Stomach smooth muscle (tissue), 2 donors: ENCODE measurements at regions not wholly inside any gene's neighbourhood (a gene's known extent, or its start where the extent isn't known, plus 50 kb on each side); places are given as distances from the start of the nearest gene placed in this dataset.
"Not testable (repeated sequence)": the region's sequence is repeated elsewhere in the genome, so short reads cannot be mapped to it uniquely, and the experiment has no call there.

Source experiments
- H3K27ac ChIP-seq: one replicate; pipeline ENCODE4 v1.7.0; 2013; ENCODE audit warnings: mild to moderate bottlenecking, low read length, inconsistent platforms
- H3K27me3 ChIP-seq, 2 donors: one replicate each; pipeline ENCODE4 v1.7.0; 2013; ENCODE audit warnings: low read length in 2 of 2; ENCODE audit not compliant: insufficient read depth in 2 of 2, control insufficient read depth in 1 of 2
- H3K36me3 ChIP-seq, 2 donors: one replicate each; pipeline ENCODE4 v1.7.0; 2013; ENCODE audit warnings: low read length in 2 of 2; ENCODE audit not compliant: control insufficient read depth in 2 of 2, insufficient read depth in 2 of 2
- H3K4me1 ChIP-seq: one replicate; pipeline ENCODE4 v1.7.0; 2013; ENCODE audit warnings: low read length; ENCODE audit not compliant: control insufficient read depth, insufficient read depth
- H3K4me3 ChIP-seq, 2 donors: one replicate each; pipeline ENCODE4 v1.7.0; 2013; ENCODE audit warnings: low read length in 2 of 2
- H3K9ac ChIP-seq, 2 donors: one replicate each; pipeline ENCODE4 v1.7.0; 2013; ENCODE audit warnings: low read length in 2 of 2, mild to moderate bottlenecking in 1 of 2
- H3K9me3 ChIP-seq, 2 donors: one replicate each; pipeline ENCODE4 v1.7.0; 2013; ENCODE audit warnings: low read length in 2 of 2; ENCODE audit not compliant: control insufficient read depth in 2 of 2
- donor health status: healthy.
- donor health status: Pancreatic carcinoma.

DNA sequence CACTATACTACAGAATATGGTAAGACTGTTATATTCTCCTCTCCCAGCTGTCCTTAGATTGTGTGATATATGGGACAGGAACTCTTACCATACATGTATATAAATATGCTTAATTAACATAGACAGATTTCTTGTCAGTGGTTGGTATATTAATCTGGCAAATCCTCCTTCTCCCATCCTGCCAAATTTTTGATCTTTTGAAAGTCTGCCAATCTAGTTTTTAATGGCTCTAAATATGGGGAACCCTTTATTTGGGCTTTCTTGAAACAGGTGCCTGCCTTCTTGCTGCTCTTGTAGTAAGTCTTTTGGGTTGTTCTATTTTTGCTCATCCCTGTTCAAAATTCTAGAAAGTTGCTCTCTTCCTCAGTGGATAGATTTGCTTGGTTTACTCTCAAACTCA, 63.5 kb downstream of the SPATA31D1 start:
- H3K9ac ChIP-seq, result no peak overlapping the region
- no peaks in the 10 kb centered on the region for H3K27me3 ChIP-seq
- H3K4me3 ChIP-seq, result no peak overlapping the region

GRCh38 chr9:82054264-82055015, 65.9 kb downstream of the SPATA31D1 start:
- Histone ChIP-seq H3K27ac (no peak overlapping the region), H3K27me3 (no peaks in the 10 kb centered on the region), H3K4me3 (no peak overlapping the region), H3K36me3 (no peaks in the 10 kb centered on the region), H3K4me1 (peaks cover 3% of the 10 kb centered on the region), H3K9ac (no peak overlapping the region), H3K9me3 (no peaks in the 10 kb centered on the region)

More for the DNA sequence above, 63.5 kb downstream of the SPATA31D1 start:
- H3K4me1 ChIP-seq, result peaks cover 3% of the 10 kb centered on the region
- H3K9me3 ChIP-seq, result no peaks in the 10 kb centered on the region
- no peak overlapping the region for H3K27ac ChIP-seq
- no peaks in the 10 kb centered on the region for H3K36me3 ChIP-seq

GRCh38 chr9:82057805-82058204, 69.2 kb downstream of the SPATA31D1 start:
- H3K4me1 ChIP-seq, result no peaks in the 10 kb centered on the region
- no peak overlapping the region for H3K4me3 ChIP-seq
- H3K27ac ChIP-seq, result no peak overlapping the region
- H3K27me3 ChIP-seq, result no peaks in the 10 kb centered on the region
- H3K9ac ChIP-seq, result no peak overlapping the region
- no peaks in the 10 kb centered on the region for H3K36me3 ChIP-seq
- no peaks in the 10 kb centered on the region for H3K9me3 ChIP-seq

GRCh38 chr9:82061801-82062200, 73.2 kb downstream of the SPATA31D1 start:
- not testable (repeated sequence) for H3K27ac ChIP-seq, H3K27me3 ChIP-seq, H3K36me3 ChIP-seq, H3K9me3 ChIP-seq, H3K9ac ChIP-seq, H3K4me1 ChIP-seq, H3K4me3 ChIP-seq

DNA sequence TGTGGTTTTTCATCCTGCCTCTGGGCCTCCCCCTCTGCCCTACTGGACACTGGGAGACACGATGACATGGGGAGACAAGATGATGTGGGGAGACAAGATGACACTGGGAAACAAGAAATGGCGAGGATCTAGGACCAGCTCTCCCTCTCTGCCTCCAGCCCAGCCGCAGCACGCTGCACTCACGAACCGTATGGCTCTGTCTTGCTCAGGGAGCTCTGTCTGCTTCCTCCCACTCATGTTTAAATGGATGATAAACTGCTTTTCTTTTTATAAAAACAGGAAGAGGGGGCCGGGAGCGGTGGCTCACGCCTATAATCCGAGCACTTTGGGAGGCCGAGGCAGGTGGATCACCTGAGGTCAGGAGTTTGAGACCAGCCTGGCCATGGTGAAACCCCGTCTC, 73.7 kb downstream of the SPATA31D1 start:
- no peaks in the 10 kb centered on the region for H3K36me3 ChIP-seq
- no peak overlapping the region for H3K27ac ChIP-seq
- H3K4me1 ChIP-seq, result no peaks in the 10 kb centered on the region

GRCh38 chr9:82073551-82074543, 85.3 kb downstream of the SPATA31D1 start:
- Histone ChIP-seq H3K4me1 (no peaks in the 10 kb centered on the region), H3K27ac (no peak overlapping the region), H3K9ac (no peak overlapping the region), H3K4me3 (no peak overlapping the region), H3K9me3 (no peaks in the 10 kb centered on the region), H3K27me3 (no peaks in the 10 kb centered on the region), H3K36me3 (no peaks in the 10 kb centered on the region)

More for the DNA sequence above, 73.7 kb downstream of the SPATA31D1 start:
- Histone ChIP-seq H3K9ac (no peak overlapping the region), H3K9me3 (no peaks in the 10 kb centered on the region), H3K4me3 (no peak overlapping the region), H3K27me3 (no peaks in the 10 kb centered on the region)

DNA sequence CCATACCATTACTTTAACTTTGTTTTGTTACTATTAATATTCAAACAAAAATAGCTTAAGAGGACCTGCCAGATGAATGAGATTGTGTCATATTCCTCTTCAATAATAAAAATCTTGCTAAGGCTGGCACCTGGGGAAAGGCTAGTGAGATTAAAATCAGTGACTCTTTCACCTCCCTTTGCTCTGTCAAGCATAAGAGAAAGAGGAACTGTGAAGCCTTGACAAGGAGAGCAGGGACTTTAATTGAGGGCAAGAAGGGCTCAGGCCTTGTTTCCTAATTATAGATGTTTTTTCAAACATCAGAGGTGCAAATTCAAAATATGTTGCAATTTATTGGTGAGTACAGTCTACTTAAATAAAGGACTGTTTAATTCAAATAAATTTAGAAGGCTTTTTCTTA, 91.7 kb downstream of the SPATA31D1 start:
- Histone ChIP-seq H3K9me3 (no peaks in the 10 kb centered on the region), H3K27me3 (no peaks in the 10 kb centered on the region), H3K4me1 (no peaks in the 10 kb centered on the region), H3K36me3 (no peaks in the 10 kb centered on the region), H3K9ac (no peak overlapping the region), H3K4me3 (no peak overlapping the region), H3K27ac (no peak overlapping the region)

GRCh38 chr9:82081496-82081895, 92.9 kb downstream of the SPATA31D1 start:
- H3K27me3 ChIP-seq, result no peaks in the 10 kb centered on the region
- H3K36me3 ChIP-seq, result no peaks in the 10 kb centered on the region
- H3K4me3 ChIP-seq, result no peak overlapping the region
- H3K4me1 ChIP-seq, result no peaks in the 10 kb centered on the region
- H3K9ac ChIP-seq, result no peak overlapping the region
- no peaks in the 10 kb centered on the region for H3K9me3 ChIP-seq
- no peak overlapping the region for H3K27ac ChIP-seq

DNA sequence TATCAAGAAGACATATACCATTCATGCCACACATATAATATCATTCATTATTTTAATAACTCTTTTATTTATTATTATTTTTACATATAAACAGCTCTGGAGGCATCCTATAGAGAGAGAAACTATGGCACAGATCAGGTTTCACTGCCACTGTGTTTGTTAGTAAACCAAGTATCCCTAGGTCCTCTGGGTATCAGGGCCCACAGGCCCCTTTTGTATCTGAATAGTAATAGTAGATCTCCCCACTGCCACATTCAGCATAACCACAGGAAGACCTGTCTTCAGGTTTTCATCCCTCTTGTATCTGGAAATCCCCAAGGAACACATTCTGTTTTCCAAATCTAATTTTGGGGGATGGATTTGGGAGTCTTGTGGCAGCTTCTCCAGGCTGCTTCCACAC, 94.0 kb downstream of the SPATA31D1 start:
- H3K27me3 ChIP-seq, result no peaks in the 10 kb centered on the region
- H3K4me1 ChIP-seq, result no peaks in the 10 kb centered on the region

GRCh38 chr9:82088591-82088990, 100.0 kb downstream of the SPATA31D1 start:
- Histone ChIP-seq H3K9me3 (no peaks in the 10 kb centered on the region), H3K27me3 (no peaks in the 10 kb centered on the region), H3K4me3 (no peak overlapping the region), H3K4me1 (no peaks in the 10 kb centered on the region), H3K27ac (no peak overlapping the region), H3K9ac (no peak overlapping the region), H3K36me3 (no peaks in the 10 kb centered on the region)

More for the DNA sequence above, 94.0 kb downstream of the SPATA31D1 start:
- Histone ChIP-seq H3K9ac (no peak overlapping the region), H3K4me3 (no peak overlapping the region), H3K36me3 (no peaks in the 10 kb centered on the region), H3K27ac (no peak overlapping the region), H3K9me3 (no peaks in the 10 kb centered on the region)
